ENCODE measurements at regions not wholly inside any gene's neighbourhood (a gene's known extent, or its start where the extent isn't known, plus 50 kb on each side); places are given as distances from the start of the nearest gene placed in this dataset.
A peak's percentile ranks its signal among the peaks of the same experiment; 100 is the strongest.

GRCh38 chr20:60748086-60748485 lies 504.0 kb upstream of the CDH4 start:
- H3K27ac Mint-ChIP-seq: no peak overlapping the region
- no peak for DNase-seq
- Histone ChIP-seq H3K9ac (ENCODE audit: extremely low read depth, low read length, poor library complexity, severe bottlenecking) (no peak overlapping the region), H3K36me3 (ENCODE audit: control insufficient read depth, insufficient read depth, low read length) (no peaks in the 10 kb centered on the region), H3K27ac (ENCODE audit: low read depth, low read length) (no peak overlapping the region), H3K27me3 (ENCODE audit: control insufficient read depth, insufficient read depth, low read length, poor library complexity, severe bottlenecking) (peaks cover 16% of the 10 kb centered on the region), H3K4me1 (ENCODE audit: control insufficient read depth, insufficient read depth, low read length) (no peaks in the 10 kb centered on the region), H3K4me3 (ENCODE audit: low read length) (no peak overlapping the region), H3K9me3 (ENCODE audit: control insufficient read depth, low read length) (no peaks in the 10 kb centered on the region)
- H3K4me1 Mint-ChIP-seq: peaks cover 2% of the 10 kb centered on the region
- peaks cover 15% of the 10 kb centered on the region for H3K9me3 Mint-ChIP-seq
- peaks cover 32% of the 10 kb centered on the region for H3K27me3 Mint-ChIP-seq (ENCODE audit: insufficient read depth)
- H3K36me3 Mint-ChIP-seq (ENCODE audit: low read depth): peaks cover 4% of the 10 kb centered on the region
- 95 to 100% methylated on average over 4 to 6 of the region's 6 CpGs for WGBS, 2 experiments (ENCODE audit: insufficient coverage in 1 of 2, insufficient read length in 1 of 2)
- no peak overlapping the region for H3K4me3 Mint-ChIP-seq
- TF ChIP-seq CTCF (conservative IDR thresholded peaks at IDR 0.05): no peak

GRCh38 chr20:60749804-60750602 lies 502.1 kb upstream of the CDH4 start:
- Mint-ChIP-seq H3K4me1 (peaks cover 2% of the 10 kb centered on the region), H3K27ac (no peak overlapping the region), H3K9me3 (peaks cover 15% of the 10 kb centered on the region), H3K4me3 (no peak overlapping the region), H3K27me3 (ENCODE audit: insufficient read depth) (peaks cover 32% of the 10 kb centered on the region), H3K36me3 (ENCODE audit: low read depth) (peaks cover 4% of the 10 kb centered on the region)
- WGBS, 2 experiments (ENCODE audit: insufficient coverage in 1 of 2, insufficient read length in 1 of 2): 90 to 99% methylated on average over 10 to 11 of the region's 11 CpGs
- Histone ChIP-seq H3K4me1 (ENCODE audit: control insufficient read depth, insufficient read depth, low read length) (no peaks in the 10 kb centered on the region), H3K9ac (ENCODE audit: extremely low read depth, low read length, poor library complexity, severe bottlenecking) (no peak overlapping the region), H3K27ac (ENCODE audit: low read depth, low read length) (no peak overlapping the region), H3K9me3 (ENCODE audit: control insufficient read depth, low read length) (no peaks in the 10 kb centered on the region), H3K36me3 (ENCODE audit: control insufficient read depth, insufficient read depth, low read length) (no peaks in the 10 kb centered on the region), H3K4me3 (ENCODE audit: low read length) (no peak overlapping the region), H3K27me3 (ENCODE audit: control insufficient read depth, insufficient read depth, low read length, poor library complexity, severe bottlenecking) (peaks cover 16% of the 10 kb centered on the region)
- peak; percentile 30 for TF ChIP-seq CTCF (conservative IDR thresholded peaks at IDR 0.05)
- DNase-seq: peak; percentile 74

- Histone ChIP-seq H3K9ac (ENCODE audit: extremely low read depth, low read length, poor library complexity, severe bottlenecking) (no peak overlapping the region), H3K4me3 (ENCODE audit: low read length) (no peak overlapping the region), H3K27ac (ENCODE audit: low read depth, low read length) (no peak overlapping the region), H3K4me1 (ENCODE audit: control insufficient read depth, insufficient read depth, low read length) (no peaks in the 10 kb centered on the region), H3K27me3 (ENCODE audit: control insufficient read depth, insufficient read depth, low read length, poor library complexity, severe bottlenecking) (peaks cover 16% of the 10 kb centered on the region), H3K36me3 (ENCODE audit: control insufficient read depth, insufficient read depth, low read length) (no peaks in the 10 kb centered on the region), H3K9me3 (ENCODE audit: control insufficient read depth, low read length) (no peaks in the 10 kb centered on the region)
- H3K27me3 Mint-ChIP-seq (ENCODE audit: insufficient read depth): peaks cover 32% of the 10 kb centered on the region
- no peak overlapping the region for H3K27ac Mint-ChIP-seq
- TF ChIP-seq CTCF (conservative IDR thresholded peaks at IDR 0.05): no peak
- H3K4me3 Mint-ChIP-seq: no peak overlapping the region
- H3K36me3 Mint-ChIP-seq (ENCODE audit: low read depth): peaks cover 4% of the 10 kb centered on the region
- 75 to 88% methylated on average over 7 to 8 of the region's 10 CpGs for WGBS, 2 experiments (ENCODE audit: insufficient coverage in 1 of 2, insufficient read length in 1 of 2)
- H3K9me3 Mint-ChIP-seq: peaks cover 15% of the 10 kb centered on the region
- DNase-seq: no peak
- peaks cover 2% of the 10 kb centered on the region for H3K4me1 Mint-ChIP-seq
These were observed 501.2 kb upstream of the CDH4 start for GRCh38 chr20:60750909-60751308.

Data from endodermal cell (in vitro differentiated cells).